Fibroblast of the conjunctiva (primary cell): ENCODE measurements at regions not wholly inside any gene's neighbourhood (a gene's known extent, or its start where the extent isn't known, plus 50 kb on each side); places are given as distances from the start of the nearest gene placed in this dataset.
"Not testable (repeated sequence)": the region's sequence is repeated elsewhere in the genome, so short reads cannot be mapped to it uniquely, and the experiment has no call there.

Source experiments
- DNase-seq: peaks from one replicate; pipeline ENCODE4 v3.0.0-alpha.2; 2010; ENCODE audit warnings: low read depth

DNA sequence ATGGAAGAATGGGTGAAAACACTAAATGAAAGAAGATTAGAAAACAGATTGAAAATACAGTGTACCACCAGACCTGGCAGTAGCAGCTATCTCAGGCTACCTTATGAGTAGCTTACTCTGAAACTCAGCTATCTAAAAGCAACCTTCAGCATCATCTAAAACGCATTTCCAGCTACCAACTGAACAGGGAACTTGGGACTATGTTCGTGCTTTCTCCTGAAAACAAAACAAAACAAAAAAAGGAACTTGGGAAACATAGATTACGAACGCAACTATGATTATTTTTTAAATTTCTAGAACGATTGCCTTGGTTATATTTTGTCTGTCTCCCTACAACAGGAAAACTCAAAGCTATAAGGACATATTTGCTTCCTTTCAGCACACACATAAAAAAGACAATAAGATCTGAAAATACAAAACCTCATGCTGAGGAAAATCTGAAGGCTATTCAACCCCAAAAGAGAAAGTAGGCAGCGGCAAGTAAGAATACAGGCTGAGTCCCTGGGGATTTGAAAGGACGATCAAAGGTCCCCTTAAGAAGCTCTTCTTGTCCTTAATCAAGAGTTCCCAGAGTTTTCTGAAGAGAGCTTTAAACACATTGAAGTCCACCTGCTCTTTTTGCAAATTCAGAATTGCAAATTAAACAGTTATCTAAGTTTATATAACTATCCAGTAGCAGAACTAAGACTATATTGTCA, 53.4 kb downstream of the OR2K2 start:
- DNase-seq: no peak

GRCh38 chr9:111274737-111275136, 55.3 kb downstream of the OR2K2 start:
- DNase-seq: no peak

DNA sequence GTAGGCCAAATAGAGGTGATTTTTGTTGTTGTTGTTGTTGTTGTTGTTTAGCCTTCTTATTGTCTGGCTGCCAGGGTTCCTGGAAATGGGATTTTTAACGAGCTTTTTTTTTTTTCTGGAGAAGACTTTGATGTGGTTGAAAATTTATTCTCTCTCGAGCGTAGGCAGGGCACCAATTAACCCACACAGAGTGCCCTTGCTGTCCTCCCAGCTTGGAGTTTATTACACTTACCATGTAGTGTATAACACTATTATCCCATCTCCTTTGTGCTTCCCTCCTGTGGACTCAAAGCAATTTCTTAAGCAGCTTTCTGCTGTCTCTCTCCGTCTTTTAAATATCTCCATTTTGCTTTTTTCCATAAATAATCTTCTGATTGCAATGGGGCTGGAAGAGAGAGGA, 57.4 kb downstream of the OR2K2 start:
- no peak for DNase-seq

- no peak for DNase-seq
Observed at GRCh38 chr9:111271481-111272080, 58.4 kb downstream of the OR2K2 start.

GRCh38 chr9:111271047-111271446, 59.0 kb downstream of the OR2K2 start:
- DNase-seq: no peak

GRCh38 chr9:111266024-111266423, 64.0 kb downstream of the OR2K2 start:
- not testable (repeated sequence) for DNase-seq

DNA sequence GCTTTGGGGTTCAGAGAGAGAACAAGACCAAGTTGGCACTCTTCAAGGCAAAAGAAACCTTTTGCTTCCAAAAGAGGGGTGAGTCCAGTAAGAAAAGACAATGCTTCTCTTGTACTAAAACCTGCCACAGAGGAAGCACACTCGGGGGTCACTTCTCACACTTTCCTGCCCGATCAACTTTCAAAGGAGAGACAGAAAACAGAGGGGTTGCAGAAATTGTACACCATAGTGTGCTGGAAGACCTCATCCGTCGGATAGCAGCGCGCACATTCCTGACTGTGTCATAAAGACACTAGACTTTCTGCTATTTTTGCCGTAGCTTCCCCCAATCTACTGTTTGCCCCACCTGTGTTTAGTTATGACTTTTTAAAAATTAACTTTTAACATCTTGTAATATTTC, 66.9 kb downstream of the OR2K2 start:
- no peak for DNase-seq

DNA sequence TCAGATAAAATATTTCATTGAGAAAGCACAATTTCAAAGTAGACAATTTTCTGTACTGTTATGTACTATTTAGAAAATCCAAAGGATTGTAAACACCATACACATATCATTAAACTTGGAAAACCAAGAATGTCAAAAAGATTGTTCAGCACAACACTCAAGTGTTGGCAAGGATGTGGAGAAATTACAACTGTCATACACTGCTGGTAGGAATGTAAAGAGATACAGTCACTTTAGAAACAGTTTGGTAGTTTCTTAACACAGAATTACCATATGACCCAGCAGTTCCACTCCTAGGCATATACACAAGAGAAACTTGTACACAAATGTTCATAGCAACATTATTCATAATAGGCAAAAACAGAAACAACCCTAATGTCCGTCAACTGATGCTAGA, 71.2 kb downstream of the OR2K2 start:
- no peak for DNase-seq

- no peak for DNase-seq
Observed at GRCh38 chr9:111258209-111258874, 71.7 kb downstream of the OR2K2 start.

DNA sequence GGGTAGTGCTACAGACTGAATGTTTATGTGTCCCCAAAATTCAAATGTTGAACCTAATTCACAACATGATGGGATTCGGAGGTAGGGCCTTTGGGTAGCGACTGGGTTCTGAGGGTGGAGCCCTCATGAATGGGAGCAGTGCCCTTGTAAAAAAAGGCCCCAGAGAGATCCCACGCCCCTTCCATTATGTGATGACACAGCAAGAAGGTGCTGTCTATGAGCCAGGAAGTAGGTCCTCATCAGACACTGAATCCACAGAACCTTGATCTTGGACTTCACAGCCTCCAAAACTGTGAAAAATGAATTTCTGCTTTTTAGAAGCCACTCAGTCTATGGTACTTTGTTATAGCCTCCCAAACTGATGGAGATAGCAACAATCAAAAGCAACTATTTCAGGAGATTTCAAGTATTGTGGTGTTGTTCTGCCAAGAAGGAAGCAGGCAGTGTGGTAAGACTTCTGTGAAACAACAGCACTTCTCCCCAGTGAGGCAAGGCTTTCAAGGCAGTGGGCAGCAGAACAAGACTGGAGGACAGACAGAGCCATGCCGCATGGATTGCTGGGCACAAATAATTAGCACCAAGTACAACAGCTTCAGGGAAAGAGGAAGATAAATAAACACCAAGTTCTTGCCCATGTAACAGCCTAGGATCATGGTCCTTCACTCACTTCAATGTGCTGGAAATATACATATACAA, 76.1 kb downstream of the OR2K2 start:
- no peak for DNase-seq

- no peak for DNase-seq
Observed at GRCh38 chr9:111250875-111251842, 78.9 kb downstream of the OR2K2 start.

DNA sequence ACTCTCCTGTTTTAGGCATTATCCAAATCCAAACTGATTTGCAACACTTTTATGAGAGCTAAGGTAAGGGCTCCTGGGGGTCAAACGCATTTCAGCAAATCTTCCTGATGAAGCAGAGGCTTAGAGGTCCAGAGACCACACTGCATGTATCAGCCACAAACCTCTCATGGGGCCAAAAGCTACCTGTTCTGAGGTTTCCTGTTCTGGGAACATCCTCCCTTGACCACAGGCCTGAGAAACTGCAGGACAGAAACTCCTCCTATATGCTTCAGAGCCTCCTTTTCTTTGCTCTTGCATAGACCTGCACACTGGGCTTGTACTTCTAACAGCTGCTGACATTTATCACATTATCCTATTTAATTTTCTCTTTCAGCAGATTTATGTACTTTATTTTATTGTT, 92.6 kb downstream of the OR2K2 start:
- no peak for DNase-seq

DNA sequence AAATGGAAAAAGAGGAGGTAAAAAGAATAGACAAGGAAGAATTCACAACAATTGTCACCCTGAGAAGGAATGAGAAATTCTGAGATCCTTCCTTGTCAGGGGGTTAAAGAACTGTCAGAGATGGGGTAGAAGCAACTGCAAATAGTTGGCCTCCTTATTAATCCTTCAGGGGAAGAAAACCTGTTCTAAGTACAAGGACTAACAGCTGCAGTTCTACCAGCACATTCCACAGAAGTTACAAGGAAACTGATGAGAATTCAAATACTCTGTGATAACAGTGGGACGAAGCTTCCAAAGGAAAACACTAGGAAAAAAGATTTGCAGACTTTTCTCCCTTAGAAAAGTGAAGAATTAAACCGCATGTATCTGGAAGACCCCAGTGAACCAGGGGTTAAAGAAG, 93.7 kb downstream of the OR2K2 start:
- DNase-seq: no peak

GRCh38 chr9:111233963-111234362, 96.1 kb downstream of the OR2K2 start:
- DNase-seq: no peak

DNA sequence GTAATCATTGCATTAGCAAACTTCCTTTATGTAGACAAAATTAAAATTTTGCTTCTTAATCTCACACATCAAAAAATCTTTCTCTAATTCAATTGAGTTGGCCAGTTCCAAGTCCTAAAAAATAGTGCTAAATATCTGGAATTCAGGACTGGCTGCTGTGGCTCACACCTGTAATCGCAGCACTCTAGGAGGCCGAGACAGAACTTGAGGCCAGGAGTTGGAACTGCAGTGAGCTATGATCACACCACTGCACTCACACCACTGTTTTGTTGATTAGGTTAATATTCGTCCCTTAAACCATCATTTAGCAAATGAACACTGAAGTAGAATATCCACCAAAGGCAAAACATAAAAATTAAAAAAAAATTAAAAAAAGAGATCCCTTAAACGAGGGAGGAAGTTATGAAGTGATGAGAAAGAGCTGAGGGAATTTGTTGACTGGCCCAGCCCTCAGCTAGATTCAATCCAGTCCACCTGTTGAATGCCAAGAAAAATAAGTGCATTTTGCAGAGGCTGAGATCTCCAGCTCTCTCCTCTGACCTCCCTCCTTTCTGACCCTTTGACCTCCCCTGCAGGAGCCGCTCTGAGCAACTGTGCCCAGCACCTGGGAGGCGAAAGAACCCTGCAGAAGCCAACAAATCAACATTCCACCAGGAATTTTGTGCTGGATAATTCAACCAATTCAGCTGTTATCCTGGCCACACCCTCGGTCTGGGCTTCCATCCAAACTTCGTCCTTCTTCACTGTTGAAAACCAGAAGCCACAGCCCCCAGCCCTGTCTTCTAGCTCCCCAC, 96.8 kb downstream of the OR2K2 start:
- no peak for DNase-seq

DNA sequence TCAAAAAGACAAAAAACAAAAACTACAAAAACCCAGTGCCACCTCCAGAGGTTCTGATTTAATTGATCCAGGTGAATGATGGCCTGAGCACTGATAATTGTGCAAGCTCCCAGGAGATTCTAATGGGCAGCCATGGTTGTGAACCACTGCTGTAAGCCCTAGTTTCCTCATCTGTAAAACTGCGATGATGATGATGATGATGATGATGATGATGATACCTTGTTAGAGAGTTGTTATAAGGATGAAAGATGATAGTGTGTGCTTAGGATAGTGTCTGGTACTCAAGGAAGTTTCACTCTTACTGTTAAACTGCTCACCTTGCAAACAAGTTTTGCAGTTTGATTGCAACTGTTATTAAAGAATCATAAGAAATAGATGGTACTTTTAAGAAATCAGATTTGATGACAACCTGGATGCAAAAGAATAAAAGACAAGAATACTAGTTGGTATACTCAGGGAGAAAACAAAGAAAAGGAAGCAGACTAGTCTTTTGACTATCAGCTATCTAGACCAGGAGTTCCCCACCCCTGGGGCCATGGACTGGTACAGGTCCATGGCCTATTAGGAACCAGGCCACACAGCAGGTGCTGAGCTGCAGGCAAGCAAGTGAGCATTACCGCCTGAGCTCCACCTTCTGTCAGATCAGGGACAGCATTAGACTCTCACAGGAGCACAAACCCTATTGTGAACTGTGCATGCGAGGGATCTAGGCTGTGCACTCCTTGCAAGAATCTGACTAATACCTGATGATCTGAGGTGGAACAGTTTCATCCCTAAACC, 98.0 kb downstream of the OR2K2 start:
- no peak for DNase-seq

- no peak for DNase-seq
Observed at GRCh38 chr9:111222757-111223156, 107.3 kb downstream of the OR2K2 start.

DNA sequence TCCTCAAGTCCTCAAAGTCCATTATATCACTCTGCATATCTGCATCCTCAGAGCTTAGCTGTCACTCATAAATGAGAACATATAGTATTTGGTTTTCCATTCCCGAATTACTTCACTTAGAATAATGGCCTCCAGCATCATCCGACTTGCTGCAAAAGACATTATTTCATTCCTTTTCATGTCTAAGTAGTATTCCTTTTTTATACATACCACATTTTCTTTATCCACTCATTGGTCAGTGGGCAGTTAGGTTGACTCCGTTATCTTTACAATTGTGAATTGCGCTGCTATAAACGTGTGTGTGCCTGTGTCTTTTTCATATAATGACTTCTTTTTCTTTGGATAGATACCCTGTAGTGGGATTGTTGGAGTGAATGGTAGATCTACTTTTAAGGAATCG, 117.2 kb downstream of the OR2K2 start:
- DNase-seq: no peak

DNA sequence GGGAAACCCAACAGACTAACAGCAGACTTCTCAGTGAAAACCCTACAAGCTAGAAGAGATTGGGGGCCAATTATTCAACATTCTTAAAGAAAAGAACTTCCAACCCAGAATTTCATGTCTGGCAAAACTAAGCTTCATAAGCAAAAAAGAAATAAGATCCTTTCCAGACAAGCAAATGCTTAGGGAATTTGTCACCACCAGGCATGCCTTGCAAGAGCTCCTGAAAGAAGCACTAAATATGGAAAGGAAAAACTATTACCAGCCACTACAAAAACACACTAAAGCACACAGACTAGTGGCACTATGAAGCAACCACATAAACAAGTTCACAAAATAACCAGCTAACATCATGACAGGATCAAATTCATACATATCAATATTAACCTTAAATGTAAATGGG, 131.1 kb downstream of the OR2K2 start:
- no peak for DNase-seq

DNA sequence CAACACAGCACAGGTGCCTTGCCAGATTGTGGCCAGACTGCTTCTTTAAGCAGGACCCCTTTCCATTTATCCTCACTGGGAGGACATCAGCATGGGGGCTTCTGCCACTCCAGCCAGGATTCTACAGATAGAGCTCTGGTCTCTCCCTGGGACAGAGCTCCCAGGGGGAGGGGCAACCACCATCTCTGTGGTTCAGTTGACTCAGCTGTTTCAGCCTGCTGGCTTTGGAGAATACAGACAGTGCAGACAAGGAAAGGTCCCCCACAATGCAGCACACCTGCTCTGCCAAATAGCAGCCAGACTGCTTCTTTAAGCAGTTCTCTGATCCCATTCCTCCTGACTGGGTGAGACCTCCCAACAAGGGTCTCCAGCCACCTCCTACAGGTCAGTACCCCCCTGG, 132.8 kb downstream of the OR2K2 start:
- DNase-seq: no peak
